AG09319 (cell line): ENCODE measurements at regions not wholly inside any gene's neighbourhood (a gene's known extent, or its start where the extent isn't known, plus 50 kb on each side); places are given as distances from the start of the nearest gene placed in this dataset.
"Not testable (repeated sequence)": the region's sequence is repeated elsewhere in the genome, so short reads cannot be mapped to it uniquely, and the experiment has no call there.

Experiments used
- DNase-seq: peaks from one replicate; pipeline ENCODE4 v3.0.0-alpha.2; 2010; ENCODE audit warnings: low read depth; ENCODE audit errors: extremely low read depth
- TF ChIP-seq, protein P1 (sequence below): IDR thresholded peaks from 2 replicates; pipeline ENCODE4 v1.5.1; 2011; ENCODE audit warnings: low read depth, mild to moderate bottlenecking, inconsistent platforms, low read length, moderate library complexity

DNA sequence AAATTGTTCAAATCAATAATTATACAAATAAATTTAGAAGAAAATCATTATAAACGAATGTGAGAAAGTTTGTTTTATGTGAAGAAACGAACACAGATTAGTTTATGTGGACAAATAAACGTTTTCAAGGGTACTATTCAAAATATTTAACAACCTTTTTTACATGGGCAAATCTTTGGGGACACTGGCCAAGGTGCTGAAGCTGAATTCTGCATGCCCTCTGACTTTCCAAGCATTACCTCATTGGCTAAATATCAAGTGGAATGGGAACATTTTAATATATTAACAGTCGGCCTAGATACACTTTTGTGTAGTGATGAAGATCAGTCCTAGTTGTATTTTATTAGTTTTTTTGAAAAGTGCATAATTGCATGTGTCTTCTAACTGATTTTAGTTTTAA, 636.4 kb upstream of the DPPA4 start:
- TF ChIP-seq, protein P1, sequence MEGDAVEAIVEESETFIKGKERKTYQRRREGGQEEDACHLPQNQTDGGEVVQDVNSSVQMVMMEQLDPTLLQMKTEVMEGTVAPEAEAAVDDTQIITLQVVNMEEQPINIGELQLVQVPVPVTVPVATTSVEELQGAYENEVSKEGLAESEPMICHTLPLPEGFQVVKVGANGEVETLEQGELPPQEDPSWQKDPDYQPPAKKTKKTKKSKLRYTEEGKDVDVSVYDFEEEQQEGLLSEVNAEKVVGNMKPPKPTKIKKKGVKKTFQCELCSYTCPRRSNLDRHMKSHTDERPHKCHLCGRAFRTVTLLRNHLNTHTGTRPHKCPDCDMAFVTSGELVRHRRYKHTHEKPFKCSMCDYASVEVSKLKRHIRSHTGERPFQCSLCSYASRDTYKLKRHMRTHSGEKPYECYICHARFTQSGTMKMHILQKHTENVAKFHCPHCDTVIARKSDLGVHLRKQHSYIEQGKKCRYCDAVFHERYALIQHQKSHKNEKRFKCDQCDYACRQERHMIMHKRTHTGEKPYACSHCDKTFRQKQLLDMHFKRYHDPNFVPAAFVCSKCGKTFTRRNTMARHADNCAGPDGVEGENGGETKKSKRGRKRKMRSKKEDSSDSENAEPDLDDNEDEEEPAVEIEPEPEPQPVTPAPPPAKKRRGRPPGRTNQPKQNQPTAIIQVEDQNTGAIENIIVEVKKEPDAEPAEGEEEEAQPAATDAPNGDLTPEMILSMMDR, result no peak
- no peak for DNase-seq

DNA sequence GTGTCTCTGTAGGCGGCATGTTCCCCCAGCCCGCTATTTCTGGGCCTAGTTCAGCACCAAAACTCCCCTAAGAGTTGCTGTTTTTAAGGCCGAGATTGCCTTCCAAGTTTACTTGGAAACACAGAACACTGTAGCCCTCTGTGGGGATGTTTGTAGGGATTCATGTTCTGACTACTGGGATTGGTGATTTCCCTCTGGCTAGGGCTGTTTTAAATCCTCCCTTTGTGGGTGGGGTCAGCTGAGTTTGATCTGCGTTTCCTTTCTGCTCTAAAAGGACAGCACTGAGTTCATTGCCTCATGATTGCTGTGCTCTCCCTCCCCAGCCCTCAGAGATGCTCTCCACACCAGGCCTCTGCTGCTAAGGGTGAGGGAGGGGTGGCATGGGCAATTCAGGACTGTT, 640.6 kb upstream of the DPPA4 start:
- DNase-seq, result no peak

DNA sequence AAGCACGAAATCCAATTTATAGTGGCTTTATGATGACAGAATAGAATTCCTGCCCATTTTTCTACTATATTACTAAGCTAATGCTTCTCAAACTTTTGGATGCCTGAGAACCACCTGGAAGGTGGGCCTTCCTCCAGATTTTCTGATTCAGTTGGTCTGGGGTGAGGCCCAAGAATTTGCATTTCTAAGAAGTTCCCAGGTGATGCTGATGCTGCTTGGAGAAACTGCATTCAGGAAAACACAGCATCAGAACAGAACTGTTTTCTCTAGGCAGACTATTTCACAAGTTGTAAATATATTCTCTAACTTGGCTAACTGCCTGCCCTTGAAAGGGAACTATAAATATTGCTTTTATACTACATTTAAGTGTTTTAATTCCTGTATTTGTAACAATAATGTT, 644.9 kb upstream of the DPPA4 start:
- DNase-seq, result no peak
- TF ChIP-seq, protein P1, result no peak

More for the DNA sequence above, 640.6 kb upstream of the DPPA4 start:
- TF ChIP-seq, protein P1, result no peak

DNA sequence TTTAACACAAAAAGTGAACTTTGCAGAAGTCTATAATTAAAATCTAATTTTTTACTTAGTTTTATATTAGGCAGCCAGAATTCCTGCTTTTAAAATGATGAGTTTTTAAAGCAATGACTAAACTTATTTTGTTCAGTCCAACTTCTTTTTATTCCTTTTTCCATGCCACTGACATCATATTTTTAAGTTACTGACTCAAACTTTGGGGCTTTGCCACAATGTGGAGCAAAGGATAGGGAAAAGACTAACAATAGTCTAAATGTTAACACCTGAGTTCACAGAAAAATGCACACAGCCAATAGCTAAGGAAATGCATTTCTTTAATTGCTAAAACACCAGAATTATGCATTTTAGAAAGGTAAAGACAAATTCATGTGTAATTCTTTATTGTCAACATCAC, 647.6 kb upstream of the DPPA4 start:
- TF ChIP-seq, protein P1, result no peak
- no peak for DNase-seq

DNA sequence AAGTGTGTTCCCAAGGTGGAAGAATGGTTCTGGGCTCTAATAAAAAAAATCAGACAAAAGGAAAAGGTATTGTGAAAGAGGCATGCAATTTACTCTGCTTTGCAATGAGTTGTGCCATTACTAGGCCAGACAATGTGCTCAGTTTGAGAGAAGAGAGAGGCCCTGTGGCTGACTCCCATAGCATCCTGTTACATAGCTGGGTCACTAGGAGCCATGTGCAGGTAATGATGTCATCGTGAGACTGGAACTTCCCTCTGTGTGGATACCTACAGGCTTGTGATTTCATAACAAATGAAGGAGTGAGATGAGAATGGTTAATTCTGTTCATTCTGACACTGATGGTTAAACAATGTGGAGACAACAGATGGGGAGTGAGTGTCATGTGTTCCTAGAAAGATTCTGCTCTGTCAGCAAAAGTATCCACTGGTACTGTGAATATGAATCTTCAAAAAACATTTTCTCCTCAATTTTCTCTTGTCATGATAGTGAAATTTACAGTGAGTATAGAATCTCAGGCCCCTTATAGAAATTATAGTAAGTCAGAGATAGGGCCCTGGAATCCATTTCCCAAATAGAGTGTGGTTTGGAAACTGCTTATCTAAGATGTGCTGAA, 648.7 kb upstream of the DPPA4 start:
- TF ChIP-seq, protein P1, result no peak

DNA sequence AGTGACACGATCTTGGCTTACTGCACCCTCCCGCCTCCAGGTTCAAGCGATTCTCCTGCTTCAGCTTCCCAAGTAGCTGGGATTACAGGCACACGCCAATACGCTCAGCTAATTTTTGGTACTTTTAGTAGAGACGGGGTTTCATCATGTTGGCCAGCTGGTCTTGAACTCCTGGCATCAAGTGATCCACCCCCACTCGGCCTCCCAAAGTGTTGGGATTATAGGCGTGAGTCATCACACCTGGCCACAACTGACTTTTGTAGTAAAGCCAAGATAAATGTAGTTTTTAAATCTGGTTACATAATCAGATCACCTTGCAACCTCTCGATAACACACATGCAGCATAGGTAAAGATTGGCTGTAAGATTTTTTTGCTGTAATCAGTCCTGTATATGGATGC, 657.5 kb upstream of the DPPA4 start:
- TF ChIP-seq, protein P1, result no peak
- DNase-seq, result no peak

More for the DNA sequence above, 648.7 kb upstream of the DPPA4 start:
- DNase-seq, result no peak

DNA sequence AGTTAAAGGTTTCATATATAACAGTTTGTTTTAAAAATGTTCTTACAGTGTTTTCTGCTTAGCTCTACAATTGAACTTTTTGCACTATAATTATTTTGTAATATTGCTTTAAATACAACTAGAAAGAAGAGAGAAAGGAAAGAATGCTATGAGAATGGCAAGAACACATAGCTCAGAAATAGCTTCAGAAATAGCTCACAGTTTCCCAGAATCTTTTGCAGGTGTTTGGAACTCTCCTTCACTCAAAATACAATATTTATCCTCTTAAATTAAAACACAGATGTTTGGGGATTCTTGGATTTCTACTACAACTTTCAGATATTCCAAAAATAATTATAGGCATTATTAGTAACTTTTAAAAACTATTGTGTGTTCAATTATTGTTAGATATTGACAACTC, 658.0 kb upstream of the DPPA4 start:
- TF ChIP-seq, protein P1, result no peak
- DNase-seq, result no peak

DNA sequence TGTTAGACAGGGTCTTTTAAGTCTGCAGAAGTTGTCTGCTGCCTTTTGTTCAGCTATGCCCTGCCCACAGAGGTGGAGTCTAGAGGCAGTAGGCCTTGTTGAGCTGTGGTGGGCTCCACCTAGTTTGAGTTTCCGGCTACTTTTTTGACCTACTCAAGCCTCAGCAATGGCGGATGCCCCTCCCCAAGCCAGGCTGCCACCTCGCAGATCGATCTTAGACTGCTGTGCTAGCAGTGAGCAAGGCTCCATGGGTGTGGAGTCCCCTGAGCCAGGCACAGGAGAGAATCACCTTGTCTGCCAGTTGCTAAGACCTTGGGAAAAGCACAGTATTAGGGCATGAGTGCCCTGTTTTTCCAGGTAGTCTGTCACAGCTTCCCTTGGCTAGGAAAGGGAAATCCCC, 664.6 kb upstream of the DPPA4 start:
- DNase-seq, result not testable (repeated sequence)
